Endodermal cell (in vitro differentiated cells): ENCODE measurements at regions not wholly inside any gene's neighbourhood (a gene's known extent, or its start where the extent isn't known, plus 50 kb on each side); places are given as distances from the start of the nearest gene placed in this dataset.

Experiments used
- DNase-seq: peaks from one replicate; pipeline ENCODE4 v3.0.0-alpha.2; 2017
- H3K27ac ChIP-seq: 2 replicates; pipeline ENCODE4 v1.5.1; 2013; ENCODE audit warnings: mild to moderate bottlenecking, low read depth, low read length, moderate library complexity
- H3K27me3 ChIP-seq: 2 replicates; pipeline ENCODE4 v1.6.1; 2013; ENCODE audit warnings: mild to moderate bottlenecking, low read length, moderate library complexity; ENCODE audit not compliant: insufficient read depth, control insufficient read depth, poor library complexity, severe bottlenecking
- H3K36me3 ChIP-seq: 2 replicates; pipeline ENCODE4 v1.7.0; 2013; ENCODE audit warnings: mild to moderate bottlenecking, low read length, moderate library complexity; ENCODE audit not compliant: control insufficient read depth, insufficient read depth
- H3K4me1 ChIP-seq: one replicate; pipeline ENCODE4 v1.7.0; 2013; ENCODE audit warnings: low read length; ENCODE audit not compliant: control insufficient read depth, insufficient read depth
- H3K4me3 ChIP-seq: 2 replicates; pipeline ENCODE4 v1.5.1; 2013; ENCODE audit warnings: mild to moderate bottlenecking, low read length, moderate library complexity
- H3K9ac ChIP-seq: 2 replicates; pipeline ENCODE4 v1.6.1; 2013; ENCODE audit warnings: mild to moderate bottlenecking, low read length, moderate library complexity; ENCODE audit not compliant: poor library complexity, severe bottlenecking; ENCODE audit errors: extremely low read depth
- H3K9me3 ChIP-seq: 2 replicates; pipeline ENCODE4 v1.6.1; 2013; ENCODE audit warnings: mild to moderate bottlenecking, low read length, moderate library complexity; ENCODE audit not compliant: control insufficient read depth
- H3K27ac Mint-ChIP-seq: 2 replicates; pipeline ENCODE4 v1.8.0; 2020; ENCODE audit warnings: mixed read lengths
- H3K27me3 Mint-ChIP-seq: 2 replicates; pipeline ENCODE4 v1.8.0; 2021; ENCODE audit warnings: mild to moderate bottlenecking, mixed read lengths; ENCODE audit not compliant: insufficient read depth
- H3K36me3 Mint-ChIP-seq: 2 replicates; pipeline ENCODE4 v1.8.0; 2020; ENCODE audit warnings: low read depth, mixed read lengths
- H3K4me1 Mint-ChIP-seq: 2 replicates; pipeline ENCODE4 v1.8.0; 2020; ENCODE audit warnings: mixed read lengths
- H3K4me3 Mint-ChIP-seq: 2 replicates; pipeline ENCODE4 v1.8.0; 2020; ENCODE audit warnings: mild to moderate bottlenecking, moderate library complexity, mixed read lengths
- H3K9me3 Mint-ChIP-seq: 2 replicates; pipeline ENCODE4 v1.8.0; 2020; ENCODE audit warnings: mild to moderate bottlenecking, mixed read lengths
- WGBS, 2 experiments: methylation state at CpG; one replicate each; pipeline versions ENCODE4 v1.1.5 to v1.1.7; 2013; ENCODE audit warnings: missing lambda C conversion rate in 2 of 2, mixed read lengths in 1 of 2; ENCODE audit not compliant: insufficient coverage in 1 of 2, insufficient read length in 1 of 2; 5-methylcytosine and 5-hydroxymethylcytosine counted together
- TF ChIP-seq, protein P1 (sequence below): fragments of 200-600 bp; sonication (generic); conservative IDR thresholded peaks from 2 replicates; pipeline ENCODE4 v1.5.0; 2021; ENCODE audit warnings: antibody characterized with exemption, mild to moderate bottlenecking

DNA sequence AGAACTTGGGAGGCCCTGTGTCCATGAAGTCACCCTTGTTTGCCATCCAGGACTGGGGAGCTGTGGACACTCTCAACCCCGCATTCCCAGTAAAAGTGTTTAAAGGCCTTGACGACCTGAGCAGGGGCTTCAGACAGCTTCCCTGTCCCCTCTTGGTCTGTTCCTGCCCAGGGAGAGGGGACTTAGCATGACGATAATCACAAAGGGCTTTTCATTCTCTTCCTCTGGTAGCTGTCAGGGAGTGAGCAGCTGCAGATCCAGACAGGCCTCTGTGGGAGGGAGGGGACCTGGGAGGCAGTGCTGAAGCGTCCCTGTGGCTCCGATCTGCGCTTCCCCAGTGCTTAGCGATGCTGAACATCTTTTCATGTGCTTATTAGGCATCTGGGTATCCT lies 77.8 kb upstream of the HS6ST1 start:
- peaks cover 3% of the 10 kb centered on the region for H3K36me3 Mint-ChIP-seq

DNA sequence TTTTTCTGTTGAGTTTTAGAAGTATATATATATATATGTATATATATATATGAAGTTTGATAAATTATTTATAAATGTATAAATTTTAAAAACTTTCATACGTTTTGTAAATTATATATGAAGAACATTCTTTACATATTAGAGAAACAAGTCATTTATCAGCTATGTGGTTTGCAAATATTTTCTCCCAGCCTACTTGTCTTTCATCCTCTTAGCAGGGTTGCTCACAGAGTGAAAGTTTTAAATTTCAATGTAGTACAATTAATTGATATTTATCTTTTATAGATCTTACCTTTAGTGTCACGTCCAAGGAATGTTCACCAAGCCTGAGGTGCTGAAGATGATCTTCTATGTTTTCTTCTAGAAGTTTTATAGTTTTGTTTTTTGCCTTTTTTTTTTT lies 78.3 kb upstream of the HS6ST1 start:
- Histone ChIP-seq H3K4me1 (peaks cover 2% of the 10 kb centered on the region), H3K9ac (no peak overlapping the region), H3K36me3 (no peaks in the 10 kb centered on the region), H3K4me3 (no peak overlapping the region), H3K27ac (no peak overlapping the region), H3K9me3 (peaks cover 17% of the 10 kb centered on the region), H3K27me3 (no peaks in the 10 kb centered on the region)
- DNase-seq, result no peak
- TF ChIP-seq, protein P1, sequence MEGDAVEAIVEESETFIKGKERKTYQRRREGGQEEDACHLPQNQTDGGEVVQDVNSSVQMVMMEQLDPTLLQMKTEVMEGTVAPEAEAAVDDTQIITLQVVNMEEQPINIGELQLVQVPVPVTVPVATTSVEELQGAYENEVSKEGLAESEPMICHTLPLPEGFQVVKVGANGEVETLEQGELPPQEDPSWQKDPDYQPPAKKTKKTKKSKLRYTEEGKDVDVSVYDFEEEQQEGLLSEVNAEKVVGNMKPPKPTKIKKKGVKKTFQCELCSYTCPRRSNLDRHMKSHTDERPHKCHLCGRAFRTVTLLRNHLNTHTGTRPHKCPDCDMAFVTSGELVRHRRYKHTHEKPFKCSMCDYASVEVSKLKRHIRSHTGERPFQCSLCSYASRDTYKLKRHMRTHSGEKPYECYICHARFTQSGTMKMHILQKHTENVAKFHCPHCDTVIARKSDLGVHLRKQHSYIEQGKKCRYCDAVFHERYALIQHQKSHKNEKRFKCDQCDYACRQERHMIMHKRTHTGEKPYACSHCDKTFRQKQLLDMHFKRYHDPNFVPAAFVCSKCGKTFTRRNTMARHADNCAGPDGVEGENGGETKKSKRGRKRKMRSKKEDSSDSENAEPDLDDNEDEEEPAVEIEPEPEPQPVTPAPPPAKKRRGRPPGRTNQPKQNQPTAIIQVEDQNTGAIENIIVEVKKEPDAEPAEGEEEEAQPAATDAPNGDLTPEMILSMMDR, result no peak
- Mint-ChIP-seq H3K27ac (no peak overlapping the region), H3K27me3 (peaks cover 8% of the 10 kb centered on the region), H3K4me3 (no peak overlapping the region), H3K4me1 (peaks cover 23% of the 10 kb centered on the region), H3K36me3 (peaks cover 3% of the 10 kb centered on the region), H3K9me3 (peaks cover 9% of the 10 kb centered on the region)
- WGBS, 2 experiments, result 89% methylated on average over 1 of the region's 2 CpGs; no CpG with 5 or more reads in 1 of the 2 experiments

More for the DNA sequence above, 77.8 kb upstream of the HS6ST1 start:
- 50 to 55% methylated on average over 2 to 7 of the region's 7 CpGs for WGBS, 2 experiments
- peaks cover 23% of the 10 kb centered on the region for H3K4me1 Mint-ChIP-seq
- Histone ChIP-seq H3K4me3 (no peak overlapping the region), H3K36me3 (no peaks in the 10 kb centered on the region), H3K9ac (no peak overlapping the region), H3K4me1 (peaks cover 2% of the 10 kb centered on the region), H3K27me3 (no peaks in the 10 kb centered on the region), H3K27ac (peak overlapping the region; percentile 93), H3K9me3 (peaks cover 17% of the 10 kb centered on the region)
- TF ChIP-seq, protein P1, result no peak
- no peak overlapping the region for H3K27ac Mint-ChIP-seq
- H3K27me3 Mint-ChIP-seq, result peaks cover 8% of the 10 kb centered on the region
- peak; percentile 78 for DNase-seq
- H3K4me3 Mint-ChIP-seq, result no peak overlapping the region
- H3K9me3 Mint-ChIP-seq, result peaks cover 9% of the 10 kb centered on the region

DNA sequence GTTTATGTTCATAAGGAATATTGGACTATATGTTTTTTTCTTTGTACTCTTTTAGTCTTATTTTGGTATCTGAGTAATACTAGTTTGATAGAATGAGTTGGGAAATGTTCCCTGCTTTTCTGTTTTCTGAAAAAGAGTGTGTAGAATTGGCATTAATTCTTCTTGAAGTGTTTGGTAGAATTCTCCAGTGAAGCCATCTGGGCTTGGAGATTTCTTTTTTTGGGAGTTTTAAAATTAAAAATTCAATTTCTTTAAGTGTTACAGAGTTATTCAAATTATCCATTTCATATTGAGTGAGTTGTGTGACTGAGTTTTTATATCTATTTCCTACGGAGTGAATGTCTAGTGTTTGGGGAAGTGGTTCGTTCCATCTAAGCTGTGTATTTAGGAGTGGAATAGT lies 80.6 kb upstream of the HS6ST1 start:
- H3K4me3 Mint-ChIP-seq, result no peak overlapping the region

More for the DNA sequence above, 80.6 kb upstream of the HS6ST1 start:
- no peaks in the 10 kb centered on the region for H3K36me3 ChIP-seq
- H3K36me3 Mint-ChIP-seq, result peaks cover 3% of the 10 kb centered on the region
- peaks cover 13% of the 10 kb centered on the region for H3K27me3 Mint-ChIP-seq
- H3K27ac Mint-ChIP-seq, result no peak overlapping the region
- no peak for DNase-seq
- peaks cover 17% of the 10 kb centered on the region for H3K9me3 ChIP-seq
- no peak overlapping the region for H3K4me3 ChIP-seq
- TF ChIP-seq, protein P1, result no peak
- H3K27ac ChIP-seq, result no peak overlapping the region
- peaks cover 9% of the 10 kb centered on the region for H3K4me1 ChIP-seq
- H3K9me3 Mint-ChIP-seq, result peaks cover 9% of the 10 kb centered on the region
- H3K4me1 Mint-ChIP-seq, result peaks cover 31% of the 10 kb centered on the region
- no peaks in the 10 kb centered on the region for H3K27me3 ChIP-seq
- whole genome bisulfite sequencing, 2 experiments, result 97% methylated on average over 2 of the region's 2 CpGs; no CpG with 5 or more reads in 1 of the 2 experiments
- no peak overlapping the region for H3K9ac ChIP-seq
